Thyroid gland (tissue), 4 donors: ENCODE measurements at regions not wholly inside any gene's neighbourhood (a gene's known extent, or its start where the extent isn't known, plus 50 kb on each side); places are given as distances from the start of the nearest gene placed in this dataset.

Source experiments
- CTCF ChIP-seq, 6 experiments: fragments of 200-600 bp in 3 of 6; fragments of 450-650 bp in 3 of 6; sonication (generic) in 3 of 6; IDR thresholded peaks; one replicate each; pipeline ENCODE4 v1.5.1; 2016 to 2019; ENCODE audit warnings: antibody characterized with exemption in 6 of 6, mild to moderate bottlenecking in 2 of 6, inconsistent platforms in 1 of 6, moderate library complexity in 1 of 6
- POLR2A ChIP-seq, 2 donors: fragments of 450-650 bp; IDR thresholded peaks; one replicate each; pipeline ENCODE4 v1.6.1; 2017; ENCODE audit warnings: antibody characterized with exemption in 2 of 2, mild to moderate bottlenecking in 2 of 2, moderate library complexity in 1 of 2

- TF ChIP-seq CTCF (IDR thresholded peaks at IDR 0.05) = no peak
- no peak for TF ChIP-seq POLR2A (IDR thresholded peaks at IDR 0.05)
Observed at GRCh38 chr18:41828137-41828536, 126.9 kb upstream of the PIK3C3 start.
